Panc1 (cell line): ENCODE measurements at regions not wholly inside any gene's neighbourhood (a gene's known extent, or its start where the extent isn't known, plus 50 kb on each side); places are given as distances from the start of the nearest gene placed in this dataset.

Source experiments
- ATAC-seq: fragments of 200-7000 bp; cut with Tn5 transposase; 2 replicates; pipeline ENCODE4 v1.9.1; 2020; ENCODE audit warnings: mild to moderate bottlenecking, moderate library complexity
- BruUV-seq: library from RNA; stranded (reverse); fragments of 400-500 nt; replicated peaks from 2 replicates; lab custom pipeline; 2021; lab: Mats Ljungman, UMichigan
- CTCF ChIA-PET: fragments of 300-600 bp; sonication (Branson Sonifier 250); formaldehyde crosslinking; loops from one replicate; lab custom pipeline; 2022; ENCODE audit warnings: antibody characterized with exemption; lab: Charles Lee
- POLR2A ChIA-PET: fragments of 300-600 bp; sonication (Branson Sonifier 250); formaldehyde crosslinking; loops from one replicate; lab custom pipeline; 2022; ENCODE audit warnings: antibody characterized with exemption; lab: Charles Lee
- DNase-seq: peaks from one replicate; pipeline ENCODE4 v3.0.0-alpha.2; 2010; ENCODE audit warnings: low read depth, low spot score
- H3K27ac ChIP-seq: 2 replicates; pipeline ENCODE4 v1.5.1; 2011; ENCODE audit warnings: mild to moderate bottlenecking, low read length, inconsistent platforms
- H3K27me3 ChIP-seq: fragments of 200-500 bp; sonication (Bioruptor generic); 2 replicates; pipeline ENCODE4 v1.6.0; 2014; ENCODE audit warnings: low read length, inconsistent platforms; ENCODE audit not compliant: control insufficient read depth, insufficient read depth
- H3K36me3 ChIP-seq: fragments of 200-500 bp; sonication (Bioruptor generic); 2 replicates; pipeline ENCODE4 v1.5.1; 2014; ENCODE audit warnings: inconsistent platforms, mild to moderate bottlenecking, low read length, moderate library complexity; ENCODE audit not compliant: control insufficient read depth, insufficient read depth
- H3K4me1 ChIP-seq: 2 replicates; pipeline ENCODE4 v1.5.1; 2011; ENCODE audit warnings: inconsistent platforms, mild to moderate bottlenecking, low read length, moderate library complexity; ENCODE audit not compliant: control insufficient read depth, insufficient read depth
- H3K4me3 ChIP-seq, 2 experiments: 2 replicates each; pipeline ENCODE4 v1.5.1; 2011 to 2012; ENCODE audit warnings: low read depth in 2 of 2, low read length in 2 of 2, mild to moderate bottlenecking in 2 of 2, inconsistent platforms in 1 of 2, moderate library complexity in 1 of 2
- H3K9me3 ChIP-seq: fragments of 200-500 bp; sonication (Bioruptor generic); 2 replicates; pipeline ENCODE4 v1.5.1; 2014; ENCODE audit warnings: low read depth, mild to moderate bottlenecking, inconsistent platforms, low read length, moderate library complexity; ENCODE audit not compliant: control insufficient read depth, insufficient read depth
- CTCF ChIP-seq: fragments of 450-650 bp; IDR thresholded peaks from 2 replicates; pipeline ENCODE4 v1.5.1; 2017; ENCODE audit warnings: mild to moderate bottlenecking
- POLR2AphosphoS5 ChIP-seq: IDR thresholded peaks from 2 replicates; pipeline ENCODE4 v1.6.1; 2012; ENCODE audit warnings: mild to moderate bottlenecking, low read depth, low read length, moderate library complexity
- REST ChIP-seq, 2 experiments: IDR thresholded peaks; 2 replicates each; pipeline ENCODE4 v1.6.1; 2011 to 2012; ENCODE audit warnings: low read depth in 2 of 2, control low read depth in 1 of 2, low read length in 1 of 2, mild to moderate bottlenecking in 1 of 2, moderate library complexity in 1 of 2; ENCODE audit not compliant: insufficient read depth in 1 of 2
- SIN3A ChIP-seq: IDR thresholded peaks from 2 replicates; pipeline ENCODE4 v1.6.1; 2012; ENCODE audit warnings: low read depth, mild to moderate bottlenecking, low read length, moderate library complexity, borderline replicate concordance; ENCODE audit not compliant: insufficient read depth
- TCF7L2 ChIP-seq: IDR thresholded peaks from 2 replicates; pipeline ENCODE4 v1.6.1; 2011; ENCODE audit warnings: mild to moderate bottlenecking, low read depth, low read length, inconsistent platforms
- in situ Hi-C: cut with HindIII; loops from 2 replicates; pipeline ENCODE4 v1.10.0; 2016; ENCODE audit warnings: low sequenced_read_pairs, low pct_unique_long_range_greater_than_20kb
- intact Hi-C: fragments of 100-400 bp; cut with micrococcal nuclease; formaldehyde crosslinking; loops from one replicate; pipeline ENCODE4 v1.10.0; 2022; ENCODE audit not compliant: unreplicated experiment

- ATAC-seq (no peak), DNase-seq (no peak)
- H3K4me1 ChIP-seq, result no peaks in the 10 kb centered on the region
- H3K27me3 ChIP-seq, result peaks cover 18% of the 10 kb centered on the region
- intact Hi-C loops (no loop called here), in situ Hi-C loops (no loop called here)
- no peak overlapping the region for H3K4me3 ChIP-seq
- CTCF ChIA-PET, result no interaction called here
- TF ChIP-seq TCF7L2 (no peak), CTCF (no peak), REST (IDR thresholded peaks at IDR 0.05; ENCODE audit: insufficient read depth in 1 of 2, low read depth in 2 of 2, low read length in 1 of 2) (no peak), SIN3A (no peak), POLR2AphosphoS5 (no peak)
- no TSS peak for BruUV-seq
- H3K36me3 ChIP-seq, result no peaks in the 10 kb centered on the region
- H3K9me3 ChIP-seq, result no peaks in the 10 kb centered on the region
- POLR2A ChIA-PET, result no interaction called here
- H3K27ac ChIP-seq, result no peak overlapping the region
Measured at GRCh38 chr2:219697811-219698747, 70.6 kb downstream of the SLC4A3 start.

- H3K4me3 ChIP-seq, result no peak overlapping the region
- TF ChIP-seq REST (IDR thresholded peaks at IDR 0.05; ENCODE audit: insufficient read depth in 1 of 2, low read depth in 2 of 2, low read length in 1 of 2) (no peak), TCF7L2 (no peak), POLR2AphosphoS5 (no peak), CTCF (no peak), SIN3A (no peak)
- no peak overlapping the region for H3K27ac ChIP-seq
- no TSS peak for BruUV-seq
- POLR2A ChIA-PET, result no interaction called here
- no peaks in the 10 kb centered on the region for H3K4me1 ChIP-seq
- intact Hi-C loops (no loop called here), in situ Hi-C loops (no loop called here)
- H3K36me3 ChIP-seq, result no peaks in the 10 kb centered on the region
- H3K27me3 ChIP-seq, result peaks cover 18% of the 10 kb centered on the region
- CTCF ChIA-PET, result no interaction called here
- DNase-seq, result no peak
- ATAC-seq, result no peak
- H3K9me3 ChIP-seq, result no peaks in the 10 kb centered on the region
Measured at GRCh38 chr2:219698748-219699439, 71.5 kb downstream of the SLC4A3 start.
